ENCODE measurements at regions not wholly inside any gene's neighbourhood (a gene's known extent, or its start where the extent isn't known, plus 50 kb on each side); places are given as distances from the start of the nearest gene placed in this dataset.

GRCh38 chr4:65834707-65835106 is 164.4 kb upstream of the EPHA5 start:
- TF ChIP-seq ZBTB7A (IDR thresholded peaks at IDR 0.05; ENCODE audit: low read depth) = no peak
- TF ChIP-seq RAD21 (IDR thresholded peaks at IDR 0.05; ENCODE audit: low read depth) = no peak
- TF ChIP-seq CREB1 (IDR thresholded peaks at IDR 0.05; ENCODE audit: low read depth) = no peak
- TF ChIP-seq YY1 (IDR thresholded peaks at IDR 0.05; ENCODE audit: low read depth) = no peak

GRCh38 chr4:65831828-65832227 is 161.5 kb upstream of the EPHA5 start:
- no peak for TF ChIP-seq YY1 (IDR thresholded peaks at IDR 0.05; ENCODE audit: low read depth)
- TF ChIP-seq USF1 (IDR thresholded peaks at IDR 0.05) = no peak
- no peak for TF ChIP-seq ZBTB7A (IDR thresholded peaks at IDR 0.05; ENCODE audit: low read depth)
- TF ChIP-seq TEAD4 (IDR thresholded peaks at IDR 0.05) = no peak
- no peak for TF ChIP-seq NFIC (IDR thresholded peaks at IDR 0.05)
- no peak for TF ChIP-seq EGR1 (IDR thresholded peaks at IDR 0.05)
- TF ChIP-seq REST (IDR thresholded peaks at IDR 0.05; ENCODE audit: low read depth) = no peak
- no peak for TF ChIP-seq TAF1 (IDR thresholded peaks at IDR 0.05; ENCODE audit: low read depth)
- TF ChIP-seq EP300 (IDR thresholded peaks at IDR 0.05; ENCODE audit: borderline replicate concordance) = no peak
- TF ChIP-seq, protein P1, sequence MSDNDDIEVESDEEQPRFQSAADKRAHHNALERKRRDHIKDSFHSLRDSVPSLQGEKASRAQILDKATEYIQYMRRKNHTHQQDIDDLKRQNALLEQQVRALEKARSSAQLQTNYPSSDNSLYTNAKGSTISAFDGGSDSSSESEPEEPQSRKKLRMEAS (IDR thresholded peaks at IDR 0.05) = no peak
- no peak for TF ChIP-seq FOXM1 (IDR thresholded peaks at IDR 0.05; ENCODE audit: borderline replicate concordance, low read depth)
- no peak for TF ChIP-seq TCF12 (IDR thresholded peaks at IDR 0.05; ENCODE audit: low read depth)
- TF ChIP-seq CREB1 (IDR thresholded peaks at IDR 0.05; ENCODE audit: low read depth) = no peak
- TF ChIP-seq RAD21 (IDR thresholded peaks at IDR 0.05; ENCODE audit: low read depth) = no peak
- no peak for TF ChIP-seq CEBPB (IDR thresholded peaks at IDR 0.05)

- TF ChIP-seq CEBPB (IDR thresholded peaks at IDR 0.05) = no peak
These were observed 154.9 kb upstream of the EPHA5 start for GRCh38 chr4:65825116-65825753.

DNA sequence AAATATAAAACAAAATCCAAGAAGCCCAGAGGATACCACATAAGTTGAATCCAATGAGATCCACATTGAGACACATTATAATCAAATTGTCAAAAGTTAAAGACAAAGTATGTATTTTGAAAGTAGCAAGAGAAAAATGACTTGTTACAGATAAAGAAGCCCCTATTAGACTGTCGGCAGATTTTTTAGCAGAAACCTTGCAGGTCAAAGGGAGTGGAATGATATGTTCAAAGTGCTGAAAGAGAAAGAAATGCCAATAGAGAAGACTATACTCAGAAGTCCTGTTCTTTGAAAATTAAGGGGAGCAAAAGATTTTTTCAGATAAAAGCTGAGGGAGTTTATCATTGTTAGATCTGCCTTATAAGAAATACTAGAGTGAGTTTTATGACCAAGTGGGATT is 148.9 kb upstream of the EPHA5 start:
- TF ChIP-seq CEBPB (IDR thresholded peaks at IDR 0.05) (no peak), TCF12 (IDR thresholded peaks at IDR 0.05; ENCODE audit: low read depth) (no peak), CREB1 (IDR thresholded peaks at IDR 0.05; ENCODE audit: low read depth) (no peak), YY1 (IDR thresholded peaks at IDR 0.05; ENCODE audit: low read depth) (no peak), EP300 (IDR thresholded peaks at IDR 0.05; ENCODE audit: borderline replicate concordance) (no peak), TEAD4 (IDR thresholded peaks at IDR 0.05) (no peak), TAF1 (IDR thresholded peaks at IDR 0.05; ENCODE audit: low read depth) (no peak), FOXM1 (IDR thresholded peaks at IDR 0.05; ENCODE audit: borderline replicate concordance, low read depth) (no peak), ZBTB7A (IDR thresholded peaks at IDR 0.05; ENCODE audit: low read depth) (no peak), RAD21 (IDR thresholded peaks at IDR 0.05; ENCODE audit: low read depth) (no peak), USF1 (IDR thresholded peaks at IDR 0.05) (no peak), REST (IDR thresholded peaks at IDR 0.05; ENCODE audit: low read depth) (no peak), EGR1 (IDR thresholded peaks at IDR 0.05) (no peak), NFIC (IDR thresholded peaks at IDR 0.05) (no peak)
- TF ChIP-seq, protein P1 (IDR thresholded peaks at IDR 0.05) = no peak

DNA sequence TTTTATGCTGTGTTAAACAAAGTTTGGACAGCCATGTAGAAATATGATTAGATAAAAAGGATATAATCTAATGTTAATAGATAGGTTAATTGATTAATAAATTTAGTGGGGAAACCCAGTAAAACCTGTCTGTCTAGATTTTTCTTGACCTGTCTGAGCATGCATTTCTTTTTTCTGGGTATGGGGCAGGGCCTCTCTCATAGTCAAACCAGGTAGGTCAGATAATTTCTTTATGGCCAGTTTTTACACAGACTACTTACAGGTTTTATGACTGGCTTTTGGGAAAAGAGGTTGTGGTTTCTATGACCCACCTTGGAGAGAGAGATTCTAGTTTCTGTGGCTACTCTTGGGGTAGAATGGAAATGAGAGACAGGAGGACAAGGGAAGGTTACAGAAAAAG is 135.6 kb upstream of the EPHA5 start:
- TF ChIP-seq RAD21 (IDR thresholded peaks at IDR 0.05; ENCODE audit: low read depth) (no peak), TEAD4 (IDR thresholded peaks at IDR 0.05) (no peak), FOXM1 (IDR thresholded peaks at IDR 0.05; ENCODE audit: borderline replicate concordance, low read depth) (no peak), CREB1 (IDR thresholded peaks at IDR 0.05; ENCODE audit: low read depth) (no peak), TCF12 (IDR thresholded peaks at IDR 0.05; ENCODE audit: low read depth) (no peak), CEBPB (IDR thresholded peaks at IDR 0.05) (no peak), EP300 (IDR thresholded peaks at IDR 0.05; ENCODE audit: borderline replicate concordance) (no peak), TAF1 (IDR thresholded peaks at IDR 0.05; ENCODE audit: low read depth) (no peak), REST (IDR thresholded peaks at IDR 0.05; ENCODE audit: low read depth) (no peak), USF1 (IDR thresholded peaks at IDR 0.05) (no peak), YY1 (IDR thresholded peaks at IDR 0.05; ENCODE audit: low read depth) (no peak)
- TF ChIP-seq, protein P1 (IDR thresholded peaks at IDR 0.05) = no peak
